ENCODE measurements at regions not wholly inside any gene's neighbourhood (a gene's known extent, or its start where the extent isn't known, plus 50 kb on each side); places are given as distances from the start of the nearest gene placed in this dataset.

- no peak overlapping the region for H3K4me3 ChIP-seq (ENCODE audit: low read depth, low read length)
- no peak for DNase-seq (ENCODE audit: low read depth)
Observed at GRCh38 chr3:72393455-72393854, 454.8 kb downstream of the SHQ1 start.

- DNase-seq (ENCODE audit: low read depth), result no peak
- H3K4me3 ChIP-seq (ENCODE audit: low read depth, low read length), result no peak overlapping the region
Observed at GRCh38 chr3:72391659-72392058, 456.6 kb downstream of the SHQ1 start.

DNA sequence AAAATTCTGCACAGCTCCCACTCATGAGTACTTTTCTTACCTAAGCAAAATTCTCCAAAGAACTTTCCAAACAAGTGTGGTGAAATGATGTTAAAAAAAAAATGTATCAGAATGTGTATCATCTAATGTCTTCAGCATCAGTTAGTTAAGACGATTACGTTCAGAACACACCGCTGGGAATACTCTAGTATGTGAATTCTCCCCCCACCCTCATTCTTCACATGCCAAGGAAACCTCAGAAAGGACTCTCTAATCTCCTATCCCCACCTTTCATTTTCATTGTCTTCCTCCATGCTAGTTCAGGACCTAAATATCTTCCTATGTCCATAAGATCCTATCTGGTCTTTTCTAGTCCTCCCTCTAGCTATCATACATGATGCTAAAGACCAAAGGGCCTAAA lies 457.4 kb downstream of the SHQ1 start:
- no peak for DNase-seq (ENCODE audit: low read depth)
- H3K4me3 ChIP-seq (ENCODE audit: low read depth, low read length), result no peak overlapping the region

- no peak for DNase-seq (ENCODE audit: low read depth)
- H3K4me3 ChIP-seq (ENCODE audit: low read depth, low read length), result no peak overlapping the region
Observed at GRCh38 chr3:72388644-72389043, 459.6 kb downstream of the SHQ1 start.

GRCh38 chr3:72388117-72388516 lies 460.1 kb downstream of the SHQ1 start:
- DNase-seq (ENCODE audit: low read depth), result no peak
- no peak overlapping the region for H3K4me3 ChIP-seq (ENCODE audit: low read depth, low read length)

DNA sequence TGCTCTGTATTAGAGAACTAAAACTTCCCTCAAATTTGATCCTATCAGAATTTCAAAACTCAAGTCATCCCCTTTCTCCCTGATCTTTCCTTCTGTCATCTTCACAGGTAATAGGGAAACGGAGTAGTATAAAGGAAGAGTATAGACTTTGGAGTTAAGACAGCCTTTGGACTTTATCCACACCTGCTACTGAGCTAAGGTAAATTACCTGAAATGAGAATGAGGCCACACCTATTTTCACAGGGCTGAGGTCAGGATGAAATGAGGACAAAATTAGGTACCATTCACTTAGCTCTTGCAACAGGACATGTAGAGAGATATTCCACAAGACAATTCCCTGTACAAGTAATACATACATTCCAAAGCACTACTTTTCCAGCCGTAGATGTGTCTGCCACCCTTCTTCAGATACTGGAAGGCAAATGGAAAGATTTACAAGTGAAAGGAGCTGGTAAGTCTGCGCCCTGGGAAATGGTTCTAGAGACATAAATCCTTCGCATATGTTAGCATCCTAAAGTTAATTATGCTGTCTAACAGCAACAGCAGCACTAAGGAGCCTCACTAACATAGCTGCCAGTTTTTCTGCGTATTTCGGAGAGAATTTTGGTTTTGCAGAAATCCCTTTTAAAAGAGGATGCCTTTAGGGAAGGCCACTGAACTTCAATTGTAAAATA lies 461.8 kb downstream of the SHQ1 start:
- no peak for DNase-seq (ENCODE audit: low read depth)
- no peak overlapping the region for H3K4me3 ChIP-seq (ENCODE audit: low read depth, low read length)

- H3K4me3 ChIP-seq (ENCODE audit: low read depth, low read length), result no peak overlapping the region
- no peak for DNase-seq (ENCODE audit: low read depth)
Observed at GRCh38 chr3:72385167-72385566, 463.1 kb downstream of the SHQ1 start.

GRCh38 chr3:72384602-72385001 lies 463.6 kb downstream of the SHQ1 start:
- no peak for DNase-seq (ENCODE audit: low read depth)
- no peak overlapping the region for H3K4me3 ChIP-seq (ENCODE audit: low read depth, low read length)

GRCh38 chr3:72383883-72384282 lies 464.4 kb downstream of the SHQ1 start:
- no peak overlapping the region for H3K4me3 ChIP-seq (ENCODE audit: low read depth, low read length)
- no peak for DNase-seq (ENCODE audit: low read depth)

DNA sequence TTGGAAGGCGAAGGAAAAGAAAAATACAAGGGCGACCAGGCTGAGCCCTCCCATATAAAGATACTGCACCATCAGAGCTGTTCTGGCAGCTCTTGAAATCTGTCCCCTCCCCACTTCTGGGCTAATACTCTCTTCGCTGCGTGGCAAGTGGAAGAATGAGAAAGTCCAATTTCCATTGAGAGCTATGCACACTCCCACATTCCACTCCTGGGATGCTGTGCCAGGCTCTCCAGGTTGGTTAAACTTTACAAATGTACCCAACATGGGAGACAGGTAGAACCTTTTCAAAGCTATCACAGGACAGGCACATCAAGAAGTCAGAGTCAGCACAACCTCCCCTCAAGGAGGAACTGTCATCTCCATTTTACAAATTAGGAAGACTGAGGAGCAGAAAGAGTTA lies 465.0 kb downstream of the SHQ1 start:
- no peak overlapping the region for H3K4me3 ChIP-seq (ENCODE audit: low read depth, low read length)
- DNase-seq (ENCODE audit: low read depth), result no peak

- DNase-seq (ENCODE audit: low read depth), result no peak
- H3K4me3 ChIP-seq (ENCODE audit: low read depth, low read length), result no peak overlapping the region
Observed at GRCh38 chr3:72382460-72382859, 465.8 kb downstream of the SHQ1 start.

GRCh38 chr3:72381584-72381983 lies 466.7 kb downstream of the SHQ1 start:
- no peak for DNase-seq (ENCODE audit: low read depth)
- no peak overlapping the region for H3K4me3 ChIP-seq (ENCODE audit: low read depth, low read length)

DNA sequence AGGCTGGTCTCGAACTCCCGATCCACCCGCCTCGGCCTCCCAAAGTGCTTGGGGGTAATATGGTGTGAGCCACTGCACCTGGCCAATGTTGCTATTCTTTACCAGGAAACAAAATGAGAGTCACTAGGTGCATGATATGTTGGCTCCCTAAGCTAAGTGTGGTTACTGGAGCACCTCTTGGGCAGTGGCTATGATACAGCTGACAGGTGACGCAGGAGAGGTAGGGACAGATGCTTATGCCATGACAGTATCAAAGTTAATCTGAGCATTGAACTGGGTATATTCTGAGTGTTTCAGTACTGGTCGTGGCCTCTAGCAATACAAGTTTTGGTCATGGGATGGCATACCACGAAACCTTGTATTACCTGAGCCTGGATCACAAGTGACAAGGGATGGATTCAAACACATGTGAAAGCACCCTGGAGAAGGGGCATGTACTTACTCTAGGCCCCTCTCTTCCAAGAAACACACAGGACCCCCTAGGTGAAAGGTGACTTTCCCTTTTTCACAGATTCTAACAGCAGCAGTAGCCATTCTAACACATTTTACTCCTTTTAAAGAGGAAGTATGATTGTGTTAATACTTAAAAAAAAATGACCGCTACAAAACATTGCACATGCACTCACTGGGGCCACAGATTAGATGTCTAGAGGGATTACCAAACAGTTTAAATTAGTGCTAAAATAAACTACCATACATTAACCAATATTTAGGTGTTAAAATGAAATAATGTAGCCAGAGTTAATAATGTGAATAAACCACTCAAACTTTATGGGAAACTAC lies 467.3 kb downstream of the SHQ1 start:
- no peak for DNase-seq (ENCODE audit: low read depth)
- no peak overlapping the region for H3K4me3 ChIP-seq (ENCODE audit: low read depth, low read length)

DNA sequence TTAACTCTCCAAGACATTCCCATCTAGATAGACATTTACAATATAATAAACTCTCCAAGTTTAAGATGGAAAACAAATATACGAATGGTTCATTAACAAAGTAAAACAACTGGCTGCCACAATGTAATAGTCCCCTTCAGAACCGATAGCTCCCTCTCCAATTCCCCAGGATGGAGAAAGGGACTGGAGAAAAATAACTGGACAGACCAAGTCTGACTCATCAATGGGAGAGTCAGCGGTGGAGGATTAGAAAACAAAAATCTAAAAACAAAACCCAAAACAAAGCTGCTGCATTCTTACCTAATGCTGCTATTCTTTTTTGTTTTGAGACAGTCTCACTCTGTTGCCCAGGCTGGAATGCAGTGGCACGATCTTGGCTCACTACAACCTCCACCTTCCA lies 468.1 kb downstream of the SHQ1 start:
- DNase-seq (ENCODE audit: low read depth), result no peak
- no peak overlapping the region for H3K4me3 ChIP-seq (ENCODE audit: low read depth, low read length)

DNA sequence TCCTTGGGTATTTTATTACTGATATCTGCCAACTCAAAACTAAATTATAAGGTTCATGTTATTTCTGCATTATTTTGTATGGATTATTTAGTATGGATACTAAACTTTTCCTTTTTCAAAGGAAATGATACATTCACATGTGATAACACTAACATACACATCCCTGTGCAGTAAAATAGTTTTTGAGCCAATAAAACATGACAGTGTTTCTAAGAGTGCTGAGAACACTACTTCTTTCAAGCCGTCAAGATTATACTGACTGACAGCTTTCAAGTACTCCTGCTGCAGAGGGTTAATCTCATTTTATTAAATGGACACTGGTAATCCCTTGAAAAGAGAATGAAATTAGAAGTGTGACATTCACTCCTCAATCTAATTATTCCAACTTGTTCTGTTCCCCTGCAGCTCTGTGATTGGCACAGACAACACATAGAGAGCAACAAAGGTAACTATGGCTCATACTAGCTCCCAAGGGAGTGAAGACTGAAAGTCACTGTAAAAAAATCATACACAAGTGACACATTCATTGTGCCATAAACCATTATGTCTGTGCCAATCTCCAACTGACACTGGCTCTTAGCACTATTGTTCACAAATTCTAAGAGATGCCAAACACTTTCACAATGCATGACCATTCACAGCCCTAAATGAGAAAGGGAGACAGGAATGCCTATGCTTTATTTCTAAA lies 468.6 kb downstream of the SHQ1 start:
- no peak overlapping the region for H3K4me3 ChIP-seq (ENCODE audit: low read depth, low read length)
- DNase-seq (ENCODE audit: low read depth), result no peak

DNA sequence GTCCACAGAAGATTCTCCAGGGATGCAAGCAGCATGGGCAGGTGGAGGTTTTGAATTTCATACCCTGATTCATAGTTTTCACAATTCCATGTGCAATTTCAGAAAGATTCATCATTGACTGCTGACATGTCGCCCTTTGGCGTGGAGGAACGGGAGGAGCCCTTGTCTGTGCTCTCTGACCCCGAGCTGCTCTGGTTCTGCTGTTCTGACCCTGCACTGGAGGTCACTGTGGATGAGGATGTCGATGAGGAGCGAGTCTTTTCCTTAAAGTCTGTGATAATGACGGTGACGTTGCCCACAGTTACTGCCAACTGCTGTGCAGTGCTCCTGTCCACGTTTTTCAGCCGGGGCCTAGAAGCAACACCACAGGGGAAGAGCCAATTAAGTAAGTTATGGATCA lies 470.0 kb downstream of the SHQ1 start:
- no peak for DNase-seq (ENCODE audit: low read depth)
- no peak overlapping the region for H3K4me3 ChIP-seq (ENCODE audit: low read depth, low read length)

DNA sequence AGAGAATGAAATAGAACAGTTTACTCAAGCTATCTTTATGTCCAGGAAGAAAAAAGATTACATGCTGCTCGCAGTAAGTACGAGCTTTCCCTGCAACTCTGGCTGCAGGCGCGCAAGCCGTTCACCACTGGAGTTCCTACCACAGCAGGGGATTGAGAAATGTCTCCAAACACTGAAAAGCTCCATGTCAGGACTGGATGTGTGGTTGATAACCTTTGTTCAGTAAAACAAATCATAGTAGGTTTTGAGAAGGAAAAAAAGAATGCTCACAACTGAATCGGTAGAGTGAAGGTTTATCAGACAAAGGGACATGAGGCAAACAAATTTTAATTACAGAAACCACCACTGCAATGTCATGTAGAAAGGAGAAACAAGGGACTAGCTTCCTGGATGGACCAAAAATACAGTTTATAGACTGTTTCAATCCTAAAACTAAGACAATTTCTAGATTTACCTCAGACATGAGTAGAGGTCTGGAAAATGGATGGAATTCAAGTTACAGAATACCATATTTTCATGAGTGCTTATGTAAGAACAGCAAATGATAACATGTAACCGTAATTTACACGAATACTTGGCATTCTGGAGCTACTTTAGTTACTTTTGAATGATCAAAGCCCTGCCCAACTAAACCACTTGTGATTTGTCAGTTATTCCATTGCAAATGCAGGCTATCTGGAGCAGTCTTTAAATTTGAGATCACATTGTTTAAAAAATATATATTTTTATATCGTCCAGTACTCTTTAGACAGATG lies 471.1 kb downstream of the SHQ1 start:
- no peak overlapping the region for H3K4me3 ChIP-seq (ENCODE audit: low read depth, low read length)
- DNase-seq (ENCODE audit: low read depth), result no peak

DNA sequence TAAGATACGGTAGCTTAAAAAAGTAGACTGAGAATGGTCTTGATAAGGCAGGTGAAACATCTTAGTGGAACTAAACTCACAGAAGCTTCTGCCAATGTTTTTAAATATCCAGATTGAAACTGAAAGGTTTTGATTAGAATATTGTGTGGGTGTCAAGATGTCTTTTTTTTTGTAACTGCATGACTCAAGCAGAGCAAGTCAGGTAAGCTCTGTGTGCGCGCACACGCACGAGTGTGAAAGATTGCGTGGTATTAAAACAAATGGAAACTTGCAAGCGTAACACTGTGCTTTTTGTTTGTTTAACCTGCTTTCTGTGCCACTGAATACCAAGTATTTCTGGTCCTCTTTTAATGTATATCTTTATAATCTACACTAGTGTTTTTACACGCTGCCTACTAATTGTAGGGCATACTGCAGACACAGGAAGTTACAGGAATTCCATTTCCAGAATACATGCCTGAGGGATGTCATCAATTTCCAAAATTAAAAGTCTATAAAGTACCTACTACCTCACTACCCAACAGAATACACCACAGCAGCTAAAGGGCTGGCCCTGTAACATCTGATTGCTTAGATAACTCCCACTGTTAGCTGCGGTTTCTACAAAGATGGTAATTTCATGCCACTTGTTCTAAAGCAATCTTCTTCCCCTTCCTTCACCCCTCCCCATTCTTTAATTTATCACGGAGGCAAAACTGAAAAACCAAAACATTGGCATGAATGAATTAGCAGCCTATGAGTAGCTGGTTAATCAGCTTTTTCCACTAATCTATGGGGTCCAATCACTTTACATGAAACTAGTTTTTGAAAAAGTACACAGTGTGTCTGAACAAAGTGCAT lies 472.8 kb downstream of the SHQ1 start:
- no peak for DNase-seq (ENCODE audit: low read depth)

GRCh38 chr3:72373139-72373538 lies 475.1 kb downstream of the SHQ1 start:
- no peak overlapping the region for H3K4me3 ChIP-seq (ENCODE audit: low read depth, low read length)
- no peak for DNase-seq (ENCODE audit: low read depth)

More for the DNA sequence above, 472.8 kb downstream of the SHQ1 start:
- H3K4me3 ChIP-seq (ENCODE audit: low read depth, low read length), result no peak overlapping the region
